IPS DF 4.7 (cell line): ENCODE measurements at regions not wholly inside any gene's neighbourhood (a gene's known extent, or its start where the extent isn't known, plus 50 kb on each side); places are given as distances from the start of the nearest gene placed in this dataset.

Source experiments
- DNase-seq: peaks from one replicate; pipeline ENCODE4 v3.0.0-alpha.2; 2013; ENCODE audit warnings: low spot score; ENCODE audit errors: extremely low read depth

DNA sequence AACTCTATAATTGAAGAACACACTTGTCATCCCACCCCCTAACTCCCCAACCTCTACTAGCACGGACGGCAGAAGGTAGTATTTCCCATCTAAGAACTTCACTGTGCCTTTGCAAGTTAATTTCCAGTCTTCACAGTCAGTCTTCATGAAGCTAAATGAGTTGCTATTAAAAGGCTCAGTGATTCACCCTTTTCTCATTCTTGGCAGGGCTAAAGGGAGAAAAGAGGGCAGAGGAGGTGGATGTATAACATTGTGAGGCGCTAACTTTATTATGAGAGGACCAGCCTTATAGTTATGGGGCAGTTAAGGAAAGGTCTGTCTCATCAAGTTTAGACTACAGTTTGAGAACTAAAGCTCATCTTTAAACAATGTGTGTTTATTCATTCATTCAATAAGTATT is 161.0 kb upstream of the S100G start:
- no peak for DNase-seq

DNA sequence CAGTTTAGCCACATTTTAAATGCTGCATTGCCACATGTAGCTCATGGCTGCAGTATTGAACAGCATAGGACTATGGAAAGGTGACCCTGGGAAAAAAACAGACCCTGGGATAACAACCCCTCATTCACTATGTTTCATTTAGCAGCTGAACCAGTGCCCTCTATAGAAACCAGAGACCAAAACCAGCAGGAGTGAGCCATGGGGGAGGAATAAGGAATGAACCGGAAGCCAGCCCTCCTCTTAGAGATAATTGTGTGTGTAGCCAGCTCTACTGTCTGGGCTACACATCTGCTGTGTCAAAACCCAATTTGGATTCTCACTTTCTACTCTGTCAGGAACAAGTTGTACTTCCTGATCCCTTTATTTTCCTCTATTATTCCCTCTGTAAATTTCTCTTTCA is 158.5 kb upstream of the S100G start:
- no peak for DNase-seq

DNA sequence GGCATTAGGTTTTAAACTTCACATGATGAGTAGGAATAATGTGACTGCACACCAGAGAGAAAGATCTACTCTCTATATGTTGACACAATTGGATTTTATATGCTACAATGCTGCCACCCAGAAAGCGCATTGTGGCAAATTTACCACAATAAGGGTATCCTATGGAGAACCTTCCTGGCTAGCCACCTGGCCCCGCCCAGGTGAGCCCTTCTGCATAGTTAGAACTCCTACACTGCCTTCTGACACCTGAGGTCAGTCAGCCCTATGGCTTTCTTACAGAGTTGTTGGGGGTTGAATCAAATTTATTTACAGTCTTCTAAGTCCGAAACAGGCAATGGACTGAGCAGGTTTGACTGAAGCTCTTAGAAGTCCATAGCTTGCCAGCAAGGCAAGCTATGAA is 153.8 kb upstream of the S100G start:
- no peak for DNase-seq

DNA sequence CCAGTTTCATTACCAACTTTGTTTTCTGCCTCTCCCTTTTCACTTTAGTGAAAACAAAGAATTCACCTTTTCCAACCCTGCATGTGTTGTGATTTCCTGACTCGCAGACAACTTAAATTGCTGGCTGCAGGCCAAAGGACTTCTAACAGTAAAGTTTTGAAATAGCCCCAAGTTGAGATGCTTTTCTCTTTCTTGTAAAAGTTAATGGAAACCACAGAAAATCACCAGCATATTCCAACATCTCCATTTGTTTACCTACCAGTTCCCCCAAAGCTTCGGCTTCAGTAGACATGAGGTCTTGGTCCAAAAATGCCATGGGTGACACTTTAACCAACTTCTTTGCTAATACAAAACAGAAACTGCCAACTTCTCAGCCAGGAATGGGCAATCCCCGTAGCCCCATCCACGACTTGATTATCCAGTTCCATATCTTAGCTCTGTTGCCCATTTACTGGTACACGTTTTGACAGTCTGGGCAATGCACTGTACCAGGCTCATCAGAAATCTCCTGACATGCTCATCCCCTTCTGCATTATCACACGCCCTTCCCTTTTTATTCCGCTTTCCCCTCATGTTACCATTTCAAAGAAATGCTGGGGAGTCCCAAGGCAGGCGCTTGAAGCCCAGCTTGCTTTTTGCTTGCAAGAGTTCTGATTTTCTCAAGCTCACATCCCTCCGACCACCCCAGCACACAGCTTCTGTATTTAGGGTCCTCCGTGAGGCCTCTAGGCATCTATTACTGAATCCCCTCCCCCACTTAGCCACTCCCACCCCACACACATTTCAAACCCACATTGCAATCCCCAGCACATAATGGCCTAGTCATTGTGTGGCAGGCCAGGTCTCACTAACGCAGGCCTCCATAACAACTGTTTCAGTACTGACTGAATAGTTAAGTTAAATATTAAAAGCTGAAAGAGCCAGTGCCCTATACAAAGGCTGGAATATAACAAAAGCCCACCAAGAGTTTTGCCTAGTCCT is 137.9 kb upstream of the S100G start:
- DNase-seq: no peak

- no peak for DNase-seq
Measured at GRCh38 chrX:16516232-16516876, 133.6 kb upstream of the S100G start.

DNA sequence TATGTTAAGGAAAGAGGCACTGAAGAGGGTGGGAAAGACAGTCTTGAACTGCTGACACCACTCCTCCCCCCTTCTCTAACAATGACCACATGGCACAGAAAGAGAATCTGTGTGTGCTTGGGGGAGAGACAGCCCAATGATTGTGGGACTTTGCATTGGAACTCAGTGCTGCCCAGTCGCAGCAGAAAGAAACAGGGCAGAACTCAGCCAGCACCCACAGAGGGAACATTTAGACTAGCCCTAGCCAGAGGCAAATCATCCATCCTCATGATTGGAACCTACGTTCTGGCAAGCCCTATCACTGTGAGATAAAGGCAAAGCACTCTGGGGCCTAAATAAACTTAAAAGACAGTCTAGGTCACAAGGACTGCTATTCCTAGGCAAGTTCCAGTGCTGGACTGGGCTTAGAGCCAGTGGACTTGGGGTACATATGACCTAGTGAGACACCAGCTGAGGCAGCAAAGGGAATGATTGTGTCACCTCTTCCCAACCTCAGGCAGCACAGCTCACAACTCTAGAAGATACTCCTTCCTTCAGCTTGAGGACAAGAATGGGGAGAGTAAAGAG is 132.8 kb upstream of the S100G start:
- no peak for DNase-seq

DNA sequence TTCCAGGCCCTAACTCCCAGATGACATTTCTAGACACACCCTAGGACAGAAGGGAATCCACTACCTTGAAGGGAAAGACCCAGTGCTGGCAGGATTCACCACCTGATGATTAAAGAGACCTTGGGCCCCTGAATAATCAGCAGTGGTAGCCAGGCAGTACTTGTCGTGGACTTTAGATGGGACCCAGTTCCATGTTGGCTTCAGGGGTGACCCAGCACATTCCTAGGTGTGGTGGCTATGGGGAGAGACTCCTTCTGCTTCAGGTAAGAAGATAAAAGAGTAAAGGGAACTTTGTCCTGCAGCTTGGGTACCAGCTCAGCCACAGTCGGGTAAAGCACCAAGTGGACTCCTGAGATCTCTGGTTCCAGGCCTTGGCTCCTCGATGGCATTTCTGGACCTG is 131.8 kb upstream of the S100G start:
- no peak for DNase-seq

- DNase-seq: no peak
Measured at GRCh38 chrX:16524316-16524715, 125.6 kb upstream of the S100G start.

DNA sequence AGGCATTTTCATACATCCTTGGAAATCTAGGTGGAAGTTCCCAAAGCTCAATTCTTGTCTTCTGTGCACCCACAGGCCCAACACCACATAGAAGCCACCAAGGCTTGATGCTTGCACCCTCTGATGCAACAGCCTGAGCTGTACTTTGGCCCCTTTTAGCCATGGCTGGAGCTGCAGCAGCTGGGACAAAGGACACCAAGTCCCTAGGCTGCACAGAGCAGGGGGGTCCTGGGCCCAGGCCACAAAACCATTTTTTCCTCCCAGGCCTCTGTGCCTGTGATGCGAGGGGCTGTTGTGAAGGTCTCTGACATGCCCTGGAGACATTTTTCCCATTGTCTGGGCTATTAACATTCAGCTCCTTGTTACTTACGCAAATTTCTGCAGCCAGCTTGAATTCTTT is 124.0 kb upstream of the S100G start:
- DNase-seq: no peak

- DNase-seq: no peak
Measured at GRCh38 chrX:16528620-16529019, 121.3 kb upstream of the S100G start.
